ENCODE measurements at regions not wholly inside any gene's neighbourhood (a gene's known extent, or its start where the extent isn't known, plus 50 kb on each side); places are given as distances from the start of the nearest gene placed in this dataset.

GRCh38 chr11:15446315-15446714 is 331.6 kb downstream of the INSC start:
- TF ChIP-seq CTCF (IDR thresholded peaks at IDR 0.05) = no peak
- TF ChIP-seq EP300 (IDR thresholded peaks at IDR 0.05) = no peak
- TF ChIP-seq POLR2A (IDR thresholded peaks at IDR 0.05) = no peak
